GM19397 (cell line): ENCODE measurements at regions not wholly inside any gene's neighbourhood (a gene's known extent, or its start where the extent isn't known, plus 50 kb on each side); places are given as distances from the start of the nearest gene placed in this dataset.

Experiments
- ATAC-seq: cut with Tn5 transposase; IDR thresholded peaks from one replicate; pipeline ENCODE4 v1.9.1; 2021; ENCODE audit warnings: mild to moderate bottlenecking, moderate library complexity; ENCODE audit not compliant: unreplicated experiment

GRCh38 chr4:95985791-95986550 lies 146.1 kb downstream of the PDHA2 start:
- no peak for ATAC-seq

GRCh38 chr4:95987851-95988250 lies 148.0 kb downstream of the PDHA2 start:
- no peak for ATAC-seq

- ATAC-seq: no peak
Measured at GRCh38 chr4:95998311-95998710, 158.4 kb downstream of the PDHA2 start.

- ATAC-seq: no peak
Measured at GRCh38 chr4:96003951-96004740, 164.3 kb downstream of the PDHA2 start.

- no peak for ATAC-seq
Measured at GRCh38 chr4:96009427-96010119, 169.7 kb downstream of the PDHA2 start.

GRCh38 chr4:96012687-96013086 lies 172.8 kb downstream of the PDHA2 start:
- ATAC-seq: no peak

- no peak for ATAC-seq
Measured at GRCh38 chr4:96016634-96017299, 176.9 kb downstream of the PDHA2 start.

GRCh38 chr4:96025011-96025410 lies 185.1 kb downstream of the PDHA2 start:
- no peak for ATAC-seq

- no peak for ATAC-seq
Measured at GRCh38 chr4:96035727-96036126, 195.8 kb downstream of the PDHA2 start.

- no peak for ATAC-seq
Measured at GRCh38 chr4:96036781-96037180, 196.9 kb downstream of the PDHA2 start.

- no peak for ATAC-seq
Measured at GRCh38 chr4:96037705-96038104, 197.8 kb downstream of the PDHA2 start.

- no peak for ATAC-seq
Measured at GRCh38 chr4:96039217-96039616, 199.3 kb downstream of the PDHA2 start.

- ATAC-seq: no peak
Measured at GRCh38 chr4:96039803-96040436, 200.0 kb downstream of the PDHA2 start.

GRCh38 chr4:96044971-96045370 lies 205.1 kb downstream of the PDHA2 start:
- ATAC-seq: no peak

- no peak for ATAC-seq
Measured at GRCh38 chr4:96052827-96053226, 212.9 kb downstream of the PDHA2 start.

GRCh38 chr4:96056346-96056934 lies 216.5 kb downstream of the PDHA2 start:
- ATAC-seq: no peak

- ATAC-seq: no peak
Measured at GRCh38 chr4:96063639-96064038, 223.7 kb downstream of the PDHA2 start.

GRCh38 chr4:96073461-96073860 lies 233.6 kb downstream of the PDHA2 start:
- ATAC-seq: no peak

- no peak for ATAC-seq
Measured at GRCh38 chr4:96092151-96092705, 252.3 kb downstream of the PDHA2 start.

- no peak for ATAC-seq
Measured at GRCh38 chr4:96093057-96093456, 253.2 kb downstream of the PDHA2 start.
